ENCODE measurements at regions not wholly inside any gene's neighbourhood (a gene's known extent, or its start where the extent isn't known, plus 50 kb on each side); places are given as distances from the start of the nearest gene placed in this dataset.

DNA sequence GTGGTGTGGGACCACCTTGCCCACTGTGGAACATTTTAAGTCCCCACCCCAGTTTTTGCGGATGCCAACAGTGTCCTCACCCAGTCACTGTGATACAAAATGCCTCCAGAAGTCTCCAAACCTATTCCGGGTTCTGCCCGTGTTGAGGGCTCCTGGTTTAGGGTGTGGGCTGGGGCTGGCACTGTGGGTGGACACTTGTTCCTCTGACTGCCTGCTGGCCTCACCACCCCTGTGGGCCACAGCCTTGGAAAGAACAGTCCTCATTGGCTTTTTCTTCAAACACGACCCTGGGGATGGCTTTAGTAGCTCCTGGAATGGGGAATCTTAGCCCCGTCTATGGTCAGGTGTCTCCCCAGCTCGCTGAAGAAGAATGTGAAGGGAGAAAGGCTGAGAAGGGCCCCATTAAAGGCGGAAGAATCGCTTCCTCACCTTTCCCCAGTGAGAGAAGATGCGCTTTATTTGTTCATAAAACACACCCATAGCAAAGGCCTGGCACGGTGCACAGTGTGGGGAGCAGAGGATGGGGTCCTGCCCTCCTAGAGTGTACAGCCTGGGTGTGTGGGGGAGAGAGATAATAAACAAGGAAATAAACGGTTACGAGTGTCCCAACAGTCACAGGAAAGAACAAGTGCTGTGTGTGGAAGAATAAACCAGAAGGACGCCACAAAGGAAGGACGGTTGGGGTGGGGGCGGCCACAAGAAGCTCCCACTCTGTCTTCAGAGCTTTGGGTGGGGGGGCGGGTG lies 56.3 kb upstream of the SLC22A11 start:
- DNase-seq (ENCODE audit: low read depth) = no peak

GRCh38 chr11:64500176-64501013 lies 55.3 kb upstream of the SLC22A11 start:
- peak; percentile 19 for DNase-seq (ENCODE audit: low read depth)

DNA sequence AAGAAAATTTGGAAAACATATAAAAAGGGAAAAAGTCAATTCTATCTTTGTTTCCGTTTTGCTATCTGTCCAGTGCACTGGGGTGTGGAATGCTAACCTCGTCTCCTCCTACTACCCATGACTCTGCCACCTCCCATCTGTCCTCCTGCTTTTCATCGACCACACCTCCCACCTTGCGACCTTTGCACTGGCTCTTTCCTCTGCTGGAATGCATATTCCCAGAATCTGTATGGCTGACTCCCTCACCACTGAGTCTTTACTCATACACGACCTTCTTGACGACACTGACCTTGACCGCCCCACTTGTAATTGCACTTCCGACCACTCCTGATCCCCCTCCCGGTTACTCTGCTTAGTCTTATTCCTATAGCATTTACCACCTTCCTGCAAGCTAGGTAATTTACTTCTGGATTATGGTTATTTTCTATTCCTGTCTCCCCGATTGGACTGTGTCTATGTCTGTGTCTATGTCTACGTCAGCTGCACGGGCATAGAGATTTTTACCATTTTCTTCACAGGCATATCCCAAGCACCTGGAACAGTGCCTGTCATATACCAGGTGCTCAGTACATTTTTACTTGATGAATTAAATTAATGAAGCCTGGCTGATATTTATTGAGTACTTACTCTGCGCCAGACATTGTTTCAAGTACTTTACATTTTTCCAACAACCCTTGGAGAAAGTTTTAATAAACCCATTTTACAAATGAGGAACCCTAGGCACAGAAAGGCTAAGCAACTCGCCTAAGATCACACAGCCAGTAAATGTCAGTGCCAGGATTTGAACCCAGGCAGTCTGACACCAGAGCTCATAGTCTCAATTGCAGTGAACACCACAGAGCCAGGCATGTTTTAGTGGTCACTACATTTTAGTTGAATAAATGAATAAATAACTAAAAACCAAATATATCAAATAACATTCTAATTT lies 54.0 kb upstream of the SLC22A11 start:
- DNase-seq (ENCODE audit: low read depth) = no peak

GRCh38 chr11:64502634-64503033 lies 53.1 kb upstream of the SLC22A11 start:
- no peak for DNase-seq (ENCODE audit: low read depth)

- DNase-seq (ENCODE audit: low read depth) = no peak
Measured at GRCh38 chr11:64503186-64503753, 52.5 kb upstream of the SLC22A11 start.

DNA sequence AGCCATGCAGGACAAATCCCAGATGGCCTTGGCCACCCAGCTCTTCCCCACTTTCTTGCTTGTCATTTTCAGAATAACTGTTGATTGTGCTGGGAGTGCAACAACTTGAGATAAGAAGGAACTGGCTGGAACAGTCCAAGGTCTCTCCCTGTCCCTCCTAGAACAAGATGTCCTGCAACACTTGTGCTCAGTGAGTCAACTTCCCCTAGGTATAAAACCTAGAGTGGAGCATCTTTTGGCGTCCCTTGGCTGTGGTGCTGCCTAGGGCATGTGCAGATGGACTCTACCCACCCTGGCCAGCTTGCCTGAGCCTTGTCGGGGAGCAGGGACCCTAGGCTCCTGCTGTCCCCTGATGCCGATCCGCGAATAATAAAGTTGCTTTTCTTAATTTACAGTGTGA lies 50.7 kb upstream of the SLC22A11 start:
- no peak for DNase-seq (ENCODE audit: low read depth)
